Gastroesophageal sphincter (tissue), 4 donors: ENCODE measurements at regions not wholly inside any gene's neighbourhood (a gene's known extent, or its start where the extent isn't known, plus 50 kb on each side); places are given as distances from the start of the nearest gene placed in this dataset.
A peak's percentile ranks its signal among the peaks of the same experiment; 100 is the strongest.

Experiments
- ATAC-seq: fragments of 150-250 bp; one replicate; pipeline ENCODE4 v1.9.1; 2016; ENCODE audit warnings: mild to moderate bottlenecking, moderate library complexity
- H3K27ac ChIP-seq, 4 donors: fragments of 200-600 bp; sonication (generic) in 3 of 4; 1 replicate in 3 of 4; 2 replicates in 1 of 4; pipeline ENCODE4 v1.5.1; 2016 to 2019
- H3K27me3 ChIP-seq: fragments of 200-600 bp; sonication (generic); one replicate; pipeline ENCODE4 v1.5.1; 2019
- H3K36me3 ChIP-seq, 2 donors: fragments of 200-600 bp; sonication (generic); one replicate each; pipeline ENCODE4 v1.5.1; 2019; ENCODE audit warnings: control low read depth in 1 of 2
- H3K4me1 ChIP-seq, 3 donors: fragments of 200-600 bp; sonication (generic); 1 replicate in 2 of 3; 2 replicates in 1 of 3; pipeline ENCODE4 v1.5.1; 2016 to 2019; ENCODE audit warnings: control low read depth in 2 of 3
- H3K4me3 ChIP-seq, 2 donors: fragments of 200-600 bp; sonication (generic); one replicate each; pipeline ENCODE4 v1.5.1; 2019; ENCODE audit warnings: mild to moderate bottlenecking in 1 of 2, moderate library complexity in 1 of 2
- H3K9me3 ChIP-seq, 3 donors: fragments of 200-600 bp; sonication (generic); one replicate each; pipeline ENCODE4 v1.5.1; 2017 to 2019; ENCODE audit warnings: control low read depth in 2 of 3
- EP300 ChIP-seq: sonication (generic); formaldehyde crosslinking; IDR thresholded peaks from one replicate; pipeline ENCODE4 v1.6.1; 2017; ENCODE audit warnings: antibody characterized with exemption, mild to moderate bottlenecking
- POLR2A ChIP-seq, 2 donors: fragments of 450-650 bp; IDR thresholded peaks; one replicate each; pipeline ENCODE4 v1.6.1; 2017; ENCODE audit warnings: antibody characterized with exemption in 2 of 2, mild to moderate bottlenecking in 2 of 2, moderate library complexity in 1 of 2
- POLR2AphosphoS5 ChIP-seq: sonication (generic); formaldehyde crosslinking; IDR thresholded peaks from one replicate; pipeline ENCODE4 v1.6.1; 2017; ENCODE audit warnings: antibody characterized with exemption
- WGBS, 2 donors: methylation state at CpG; one replicate each; pipeline ENCODE4 v1.1.5; 2018; ENCODE audit warnings: low coverage in 1 of 2; 5-methylcytosine and 5-hydroxymethylcytosine counted together
- TF ChIP-seq, protein P1 (sequence below), 4 experiments: fragments of 200-600 bp in 2 of 4; fragments of 450-650 bp in 2 of 4; sonication (generic) in 1 of 4; IDR thresholded peaks; one replicate each; pipeline ENCODE4 v1.5.1; 2017 to 2019; ENCODE audit warnings: antibody characterized with exemption in 4 of 4, mild to moderate bottlenecking in 2 of 4, moderate library complexity in 2 of 4

DNA sequence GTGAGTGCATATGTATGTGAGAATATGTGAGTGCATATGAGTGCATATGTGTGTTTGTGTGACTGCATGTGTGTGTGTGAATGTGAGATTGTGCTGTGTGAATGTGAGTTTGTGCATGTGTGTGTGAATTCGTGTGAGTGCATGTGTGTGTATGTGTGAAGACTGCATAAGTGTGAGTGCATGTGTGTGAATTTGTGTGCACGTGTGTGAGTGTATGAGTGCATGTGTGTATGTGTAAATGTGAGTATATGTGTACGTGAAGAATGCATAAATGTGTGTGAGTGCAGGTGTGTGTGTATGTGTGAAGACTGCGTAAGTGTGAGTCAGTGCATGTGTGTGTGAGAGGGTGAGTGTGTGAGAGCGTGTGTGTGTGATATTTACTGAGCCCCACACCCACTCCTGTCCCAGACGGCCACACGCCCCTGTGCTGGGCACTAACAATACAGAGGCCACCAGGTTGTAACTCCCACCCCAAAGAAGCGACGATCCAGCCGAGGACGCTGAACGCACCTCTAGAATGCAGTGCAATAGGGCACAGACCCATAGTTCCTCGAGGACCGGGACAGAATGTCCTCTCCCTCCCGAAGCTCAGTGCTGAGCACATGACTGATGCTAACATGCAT, 97.8 kb downstream of the C16orf95 start:
- WGBS, 2 donors: 85 to 87% methylated on average over 8 to 15 of the region's 15 CpGs
- H3K4me1 ChIP-seq: no peaks in the 10 kb centered on the region

DNA sequence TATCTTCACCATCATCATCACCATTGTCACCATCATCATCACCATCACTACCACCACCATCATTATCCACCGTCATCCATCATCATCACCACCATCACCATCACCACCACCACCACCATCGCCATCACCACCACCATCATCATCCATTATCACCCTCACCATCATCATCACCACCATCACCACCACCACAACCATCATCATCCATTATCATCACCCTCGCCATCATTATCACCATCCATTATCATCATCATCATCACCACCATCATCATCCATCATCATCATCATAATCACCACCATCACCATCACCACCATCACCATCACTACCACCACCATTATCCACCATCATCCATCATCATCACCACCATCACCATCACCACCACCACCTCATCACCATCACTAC, 95.6 kb downstream of the C16orf95 start:
- TF ChIP-seq POLR2A (IDR thresholded peaks at IDR 0.05): no peak
- TF ChIP-seq EP300: no peak
- no peak for TF ChIP-seq POLR2AphosphoS5
- TF ChIP-seq, protein P1, sequence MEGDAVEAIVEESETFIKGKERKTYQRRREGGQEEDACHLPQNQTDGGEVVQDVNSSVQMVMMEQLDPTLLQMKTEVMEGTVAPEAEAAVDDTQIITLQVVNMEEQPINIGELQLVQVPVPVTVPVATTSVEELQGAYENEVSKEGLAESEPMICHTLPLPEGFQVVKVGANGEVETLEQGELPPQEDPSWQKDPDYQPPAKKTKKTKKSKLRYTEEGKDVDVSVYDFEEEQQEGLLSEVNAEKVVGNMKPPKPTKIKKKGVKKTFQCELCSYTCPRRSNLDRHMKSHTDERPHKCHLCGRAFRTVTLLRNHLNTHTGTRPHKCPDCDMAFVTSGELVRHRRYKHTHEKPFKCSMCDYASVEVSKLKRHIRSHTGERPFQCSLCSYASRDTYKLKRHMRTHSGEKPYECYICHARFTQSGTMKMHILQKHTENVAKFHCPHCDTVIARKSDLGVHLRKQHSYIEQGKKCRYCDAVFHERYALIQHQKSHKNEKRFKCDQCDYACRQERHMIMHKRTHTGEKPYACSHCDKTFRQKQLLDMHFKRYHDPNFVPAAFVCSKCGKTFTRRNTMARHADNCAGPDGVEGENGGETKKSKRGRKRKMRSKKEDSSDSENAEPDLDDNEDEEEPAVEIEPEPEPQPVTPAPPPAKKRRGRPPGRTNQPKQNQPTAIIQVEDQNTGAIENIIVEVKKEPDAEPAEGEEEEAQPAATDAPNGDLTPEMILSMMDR (IDR thresholded peaks at IDR 0.05): no peak
- Histone ChIP-seq H3K27ac (no peak overlapping the region), H3K9me3 (no peaks in the 10 kb centered on the region), H3K4me3 (no peak overlapping the region), H3K4me1 (no peaks in the 10 kb centered on the region), H3K27me3 (peaks cover 14% of the 10 kb centered on the region), H3K36me3 (no peaks in the 10 kb centered on the region)
- 79 to 82% methylated on average over 3 of the region's 3 CpGs for WGBS, 2 donors
- no peak for ATAC-seq

More for the DNA sequence above, 97.8 kb downstream of the C16orf95 start:
- ATAC-seq: no peak
- TF ChIP-seq, protein P1 (IDR thresholded peaks at IDR 0.05): no peak
- no peak for TF ChIP-seq EP300
- TF ChIP-seq POLR2AphosphoS5: no peak
- Histone ChIP-seq H3K36me3 (no peaks in the 10 kb centered on the region), H3K4me3 (no peak overlapping the region), H3K9me3 (no peaks in the 10 kb centered on the region), H3K27ac (no peak overlapping the region), H3K27me3 (peaks cover 27% of the 10 kb centered on the region)

DNA sequence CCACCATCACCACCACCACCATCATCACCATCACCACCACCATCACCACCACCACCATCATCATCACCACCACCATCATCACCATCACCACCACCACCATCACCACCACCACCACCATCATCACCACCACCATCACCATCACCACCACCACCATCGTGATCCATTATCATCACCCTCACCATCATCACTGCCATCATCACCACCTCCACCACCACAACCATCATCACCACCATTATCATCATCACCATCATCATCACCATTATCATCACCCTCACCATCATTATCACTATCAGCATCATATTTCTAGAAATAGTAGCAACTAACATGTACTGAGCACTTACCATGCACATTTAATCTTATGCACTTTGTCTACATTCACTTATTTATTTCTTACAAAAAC, 94.9 kb downstream of the C16orf95 start:
- TF ChIP-seq EP300: no peak
- TF ChIP-seq POLR2A (IDR thresholded peaks at IDR 0.05): no peak
- TF ChIP-seq, protein P1 (IDR thresholded peaks at IDR 0.05): no peak
- no peak for TF ChIP-seq POLR2AphosphoS5
- 93% methylated on average over 1 of the region's 1 CpG for WGBS, 2 donors

DNA sequence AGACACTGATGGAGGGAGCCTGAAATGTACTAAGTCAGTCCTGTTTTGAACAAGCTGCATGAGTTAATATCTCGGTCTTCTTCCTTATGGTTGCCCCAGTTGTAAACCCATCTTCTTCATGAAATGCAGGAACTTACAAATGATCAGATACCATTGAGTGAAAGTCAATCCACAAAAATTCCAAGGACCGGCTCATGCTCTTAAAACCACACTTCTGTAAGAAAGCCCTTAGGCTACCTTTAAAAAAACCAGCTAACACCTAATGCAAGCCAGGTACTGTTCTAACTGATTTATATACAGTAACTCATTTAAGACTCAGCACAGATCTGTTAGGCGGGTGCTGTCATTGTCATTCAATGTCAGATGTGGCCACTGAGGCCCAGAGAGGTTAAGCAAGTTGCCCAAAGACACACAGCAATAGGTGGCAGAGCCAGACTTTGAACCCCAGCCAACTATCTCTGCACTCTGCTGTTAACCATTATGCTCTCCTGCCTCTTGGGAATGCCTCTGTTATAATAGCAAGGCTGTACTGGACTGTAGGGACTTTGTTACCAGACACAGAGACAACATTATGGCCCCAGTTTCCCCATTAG, 93.4 kb downstream of the C16orf95 start:
- peaks cover 6% of the 10 kb centered on the region for H3K27me3 ChIP-seq
- TF ChIP-seq POLR2AphosphoS5 (no peak), POLR2A (IDR thresholded peaks at IDR 0.05) (no peak), EP300 (no peak)
- TF ChIP-seq, protein P1 (IDR thresholded peaks at IDR 0.05): no peak
- no peak overlapping the region for H3K4me3 ChIP-seq
- H3K9me3 ChIP-seq: no peaks in the 10 kb centered on the region
- no peak overlapping the region for H3K27ac ChIP-seq
- no peaks in the 10 kb centered on the region for H3K4me1 ChIP-seq
- ATAC-seq: no peak
- WGBS, 2 donors: 85 to 95% methylated on average over 3 of the region's 3 CpGs
- H3K36me3 ChIP-seq: no peaks in the 10 kb centered on the region

More for the DNA sequence above, 94.9 kb downstream of the C16orf95 start:
- Histone ChIP-seq H3K4me1 (no peaks in the 10 kb centered on the region), H3K9me3 (no peaks in the 10 kb centered on the region), H3K36me3 (no peaks in the 10 kb centered on the region), H3K4me3 (no peak overlapping the region), H3K27ac (no peak overlapping the region), H3K27me3 (peaks cover 7% of the 10 kb centered on the region)
- no peak for ATAC-seq

DNA sequence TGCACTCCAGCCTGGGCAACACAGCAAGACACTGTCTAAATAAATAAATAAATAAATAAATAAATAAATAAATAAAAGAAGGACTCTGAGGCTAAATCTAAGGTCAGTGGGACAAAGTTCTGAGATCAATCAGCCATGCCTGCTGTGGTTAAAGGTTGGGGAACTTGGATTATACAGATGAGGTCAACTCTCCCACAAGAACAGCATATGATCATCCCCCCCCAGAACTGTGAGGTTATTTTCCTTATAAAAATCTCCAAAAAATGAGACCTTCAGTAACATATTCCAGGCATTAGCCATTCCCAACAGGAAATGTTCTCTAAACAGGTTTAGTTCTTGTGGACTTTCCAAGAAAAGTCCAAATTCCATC, 90.3 kb downstream of the C16orf95 start:
- Histone ChIP-seq H3K27ac (peak overlapping the region in 2 of 4 donors; percentile 74 to 78), H3K9me3 (peaks cover 0 to 1% (median 0%) of the 10 kb centered on the region in 3 donors), H3K36me3 (no peaks in the 10 kb centered on the region), H3K4me3 (no peak overlapping the region), H3K27me3 (peaks cover 14% of the 10 kb centered on the region), H3K4me1 (no peaks in the 10 kb centered on the region)
- TF ChIP-seq POLR2A (IDR thresholded peaks at IDR 0.05) (no peak), EP300 (no peak), POLR2AphosphoS5 (no peak)
- TF ChIP-seq, protein P1 (IDR thresholded peaks at IDR 0.05): no peak
- ATAC-seq: no peak
